ENCODE measurements at regions not wholly inside any gene's neighbourhood (a gene's known extent, or its start where the extent isn't known, plus 50 kb on each side); places are given as distances from the start of the nearest gene placed in this dataset.

DNA sequence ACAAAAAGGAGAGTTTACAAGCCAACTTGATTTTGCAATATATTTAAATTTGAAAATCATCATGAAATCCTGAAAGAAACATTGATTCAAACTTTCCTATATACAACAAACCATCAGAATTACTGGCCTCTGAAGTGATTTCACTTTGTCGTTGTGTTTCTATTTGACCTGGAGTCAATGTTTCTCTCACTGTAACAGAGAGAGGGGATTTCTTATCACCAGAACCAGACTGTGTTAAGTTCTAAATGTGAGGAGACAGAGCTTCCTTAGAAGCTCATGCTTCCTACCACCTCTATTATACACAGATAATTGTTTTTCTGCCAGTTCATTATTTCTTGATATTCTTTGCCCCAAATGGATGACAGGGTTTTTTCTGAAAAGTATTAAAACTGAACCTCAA lies 245.0 kb upstream of the RND3 start:
- H3K27me3 ChIP-seq (ENCODE audit: insufficient read depth, low read length), result no peaks in the 10 kb centered on the region
- H3K9ac ChIP-seq (ENCODE audit: low read depth, low read length), result no peak overlapping the region
- H3K27ac ChIP-seq (ENCODE audit: low read depth, low read length), result no peak overlapping the region
- no peak overlapping the region for H3K4me3 ChIP-seq (ENCODE audit: low read length)
- WGBS, result 85% methylated on average over 1 of the region's 1 CpG
- no peaks in the 10 kb centered on the region for H3K9me3 ChIP-seq (ENCODE audit: insufficient read depth, low read depth, low read length)
- peaks cover 42% of the 10 kb centered on the region for H3K4me1 ChIP-seq (ENCODE audit: insufficient read depth, low read length)
- no peaks in the 10 kb centered on the region for H3K36me3 ChIP-seq (ENCODE audit: insufficient read depth, low read length)

DNA sequence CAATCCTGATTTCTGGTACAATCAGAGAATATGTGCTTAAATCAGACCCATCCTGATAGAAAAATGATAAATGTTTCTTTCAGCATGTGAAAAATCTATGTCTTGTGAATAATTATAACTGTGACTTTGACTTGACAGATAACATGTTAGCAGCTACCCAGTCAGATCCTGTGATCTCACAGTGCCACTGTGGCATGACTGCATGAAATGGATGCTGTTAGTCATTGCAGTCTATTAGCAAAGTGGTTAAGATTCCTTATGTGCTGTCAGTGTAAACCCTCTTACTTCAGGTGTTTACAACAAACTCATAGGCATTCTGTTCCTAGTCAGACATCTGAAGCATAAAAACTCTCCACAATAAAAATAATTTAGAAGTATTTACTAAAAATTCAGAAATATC lies 244.6 kb upstream of the RND3 start:
- no peaks in the 10 kb centered on the region for H3K36me3 ChIP-seq (ENCODE audit: insufficient read depth, low read length)
- H3K4me1 ChIP-seq (ENCODE audit: insufficient read depth, low read length), result peaks cover 38% of the 10 kb centered on the region
- no peak overlapping the region for H3K27ac ChIP-seq (ENCODE audit: low read depth, low read length)
- no peak overlapping the region for H3K4me3 ChIP-seq (ENCODE audit: low read length)
- H3K27me3 ChIP-seq (ENCODE audit: insufficient read depth, low read length), result no peaks in the 10 kb centered on the region
- H3K9me3 ChIP-seq (ENCODE audit: insufficient read depth, low read depth, low read length), result no peaks in the 10 kb centered on the region
- no peak overlapping the region for H3K9ac ChIP-seq (ENCODE audit: low read depth, low read length)

DNA sequence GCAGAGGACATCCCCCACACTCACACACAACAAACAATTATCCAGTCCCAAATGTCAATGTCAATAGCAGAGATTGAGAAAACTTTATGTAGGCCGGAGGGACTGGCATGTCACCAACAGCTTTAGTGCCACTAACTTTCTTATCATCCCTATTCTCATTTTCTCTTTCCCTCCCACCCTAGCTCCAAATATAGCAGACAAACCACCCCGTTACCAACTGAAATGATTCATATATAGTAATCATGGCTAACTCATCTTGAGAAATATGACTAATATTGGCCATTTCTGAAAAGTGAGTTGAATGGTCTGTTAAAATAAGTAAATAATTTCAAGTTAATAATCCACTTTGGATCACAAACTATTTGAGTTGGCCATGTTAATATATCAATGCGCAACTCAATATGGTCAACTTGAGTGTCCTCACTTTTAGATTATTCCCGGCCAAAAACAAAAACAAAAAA lies 242.1 kb upstream of the RND3 start:
- peaks cover 5% of the 10 kb centered on the region; the same call in 1 of the 2 replicates for H3K9me3 ChIP-seq (ENCODE audit: insufficient read depth, low read depth, low read length)
- WGBS, result 87% methylated on average over 3 of the region's 4 CpGs
- no peak overlapping the region for H3K27ac ChIP-seq (ENCODE audit: low read depth, low read length)
- no peaks in the 10 kb centered on the region for H3K27me3 ChIP-seq (ENCODE audit: insufficient read depth, low read length)
- peaks cover 16% of the 10 kb centered on the region for H3K4me1 ChIP-seq (ENCODE audit: insufficient read depth, low read length)
- no peak overlapping the region for H3K4me3 ChIP-seq (ENCODE audit: low read length)
- H3K36me3 ChIP-seq (ENCODE audit: insufficient read depth, low read length), result no peaks in the 10 kb centered on the region
- no peak overlapping the region for H3K9ac ChIP-seq (ENCODE audit: low read depth, low read length)

DNA sequence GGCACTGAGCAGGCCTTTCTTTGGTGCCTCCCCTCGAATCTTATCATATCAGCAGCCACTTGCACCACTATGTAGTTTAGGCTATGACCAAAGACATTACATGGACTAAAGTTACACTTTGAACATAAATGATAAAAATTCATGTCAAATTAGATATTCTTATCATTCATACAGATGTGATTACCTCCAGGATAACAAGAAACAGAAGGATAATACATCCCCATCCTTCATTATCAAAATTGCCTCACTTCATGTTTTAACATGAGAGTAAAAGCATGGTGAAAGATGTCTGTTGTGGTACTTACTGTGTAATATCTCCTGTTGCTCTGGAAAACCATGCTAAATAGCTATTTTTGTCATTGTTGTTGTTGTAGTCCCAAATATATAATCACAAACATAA lies 230.8 kb upstream of the RND3 start:
- no peaks in the 10 kb centered on the region for H3K27me3 ChIP-seq (ENCODE audit: insufficient read depth, low read length)
- WGBS, result 100% methylated on average over 1 of the region's 1 CpG
- no peak overlapping the region for H3K9ac ChIP-seq (ENCODE audit: low read depth, low read length)
- no peak overlapping the region for H3K4me3 ChIP-seq (ENCODE audit: low read length)
- H3K36me3 ChIP-seq (ENCODE audit: insufficient read depth, low read length), result no peaks in the 10 kb centered on the region
- H3K4me1 ChIP-seq (ENCODE audit: insufficient read depth, low read length), result no peaks in the 10 kb centered on the region
- H3K9me3 ChIP-seq (ENCODE audit: insufficient read depth, low read depth, low read length), result no peaks in the 10 kb centered on the region
- no peak overlapping the region for H3K27ac ChIP-seq (ENCODE audit: low read depth, low read length)

DNA sequence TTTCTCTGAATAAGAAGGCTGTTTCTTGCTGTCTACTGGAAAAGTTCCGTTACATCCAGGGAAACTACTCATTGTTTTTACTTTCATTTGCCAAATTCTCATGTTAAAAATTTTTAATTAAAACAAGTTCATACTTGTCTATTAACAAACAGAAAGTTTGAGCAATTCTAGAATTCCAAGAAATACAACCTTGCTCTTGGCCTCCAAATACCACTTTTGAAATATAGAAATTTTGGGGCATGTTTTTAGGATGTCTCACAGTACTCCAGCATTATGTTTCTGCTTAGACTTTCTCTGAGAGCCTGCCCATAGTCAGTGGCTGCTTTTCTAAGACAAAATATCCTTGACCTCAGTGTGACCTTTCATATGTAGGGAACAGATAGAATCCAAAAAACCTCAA lies 228.7 kb upstream of the RND3 start:
- 100% methylated on average over 1 of the region's 1 CpG for WGBS

DNA sequence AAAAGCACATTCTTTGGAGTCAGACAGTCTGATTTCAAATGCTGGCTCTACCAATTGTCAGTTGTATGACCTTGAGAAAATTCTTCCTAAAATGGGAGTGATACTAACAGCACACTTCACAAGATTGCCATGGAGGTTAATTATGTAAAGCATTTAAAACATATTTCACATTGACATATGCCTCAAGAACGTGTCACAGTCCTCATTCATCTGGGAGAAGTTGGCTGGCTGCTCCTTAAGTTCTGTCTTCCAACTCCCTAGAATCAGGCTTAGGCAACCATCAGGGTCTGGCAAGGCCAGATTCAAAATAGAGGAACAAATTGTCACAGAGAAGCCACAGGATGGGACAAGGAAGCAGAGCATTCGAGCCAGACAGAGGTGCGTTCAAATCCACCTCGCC lies 228.0 kb upstream of the RND3 start:
- Histone ChIP-seq H3K27me3 (ENCODE audit: insufficient read depth, low read length) (no peaks in the 10 kb centered on the region), H3K4me3 (ENCODE audit: low read length) (no peak overlapping the region), H3K9ac (ENCODE audit: low read depth, low read length) (no peak overlapping the region), H3K9me3 (ENCODE audit: insufficient read depth, low read depth, low read length) (no peaks in the 10 kb centered on the region), H3K4me1 (ENCODE audit: insufficient read depth, low read length) (no peaks in the 10 kb centered on the region), H3K36me3 (ENCODE audit: insufficient read depth, low read length) (no peaks in the 10 kb centered on the region), H3K27ac (ENCODE audit: low read depth, low read length) (no peak overlapping the region)
- 94% methylated on average over 4 of the region's 4 CpGs for WGBS

More for the DNA sequence above, 228.7 kb upstream of the RND3 start:
- no peaks in the 10 kb centered on the region for H3K36me3 ChIP-seq (ENCODE audit: insufficient read depth, low read length)
- no peaks in the 10 kb centered on the region for H3K9me3 ChIP-seq (ENCODE audit: insufficient read depth, low read depth, low read length)
- no peaks in the 10 kb centered on the region for H3K27me3 ChIP-seq (ENCODE audit: insufficient read depth, low read length)
- no peaks in the 10 kb centered on the region for H3K4me1 ChIP-seq (ENCODE audit: insufficient read depth, low read length)
- no peak overlapping the region for H3K27ac ChIP-seq (ENCODE audit: low read depth, low read length)
- H3K4me3 ChIP-seq (ENCODE audit: low read length), result no peak overlapping the region
- H3K9ac ChIP-seq (ENCODE audit: low read depth, low read length), result no peak overlapping the region

DNA sequence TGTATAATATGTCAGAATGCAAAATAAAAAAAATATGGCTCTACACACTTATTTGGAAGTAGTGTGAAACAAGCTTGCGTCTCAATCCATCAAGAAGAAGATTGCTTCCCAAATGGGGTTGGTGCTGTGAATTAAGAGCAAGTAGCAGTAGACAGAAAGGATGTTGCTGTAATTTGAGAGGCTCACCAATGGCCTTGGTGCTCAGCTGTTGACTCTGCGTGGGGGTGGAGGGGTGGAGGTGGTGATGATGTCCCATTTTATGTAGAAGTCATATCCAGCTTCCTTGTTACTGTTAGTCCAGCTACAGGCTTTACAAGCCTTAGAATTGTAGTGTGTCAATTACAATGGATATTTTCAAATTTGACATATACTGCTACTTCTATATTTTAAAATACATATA lies 223.4 kb upstream of the RND3 start:
- Histone ChIP-seq H3K27me3 (ENCODE audit: insufficient read depth, low read length) (no peaks in the 10 kb centered on the region), H3K9ac (ENCODE audit: low read depth, low read length) (no peak overlapping the region), H3K27ac (ENCODE audit: low read depth, low read length) (no peak overlapping the region), H3K4me1 (ENCODE audit: insufficient read depth, low read length) (peaks cover 10% of the 10 kb centered on the region; the same call in 1 of the 2 replicates), H3K4me3 (ENCODE audit: low read length) (no peak overlapping the region), H3K36me3 (ENCODE audit: insufficient read depth, low read length) (no peaks in the 10 kb centered on the region), H3K9me3 (ENCODE audit: insufficient read depth, low read depth, low read length) (no peaks in the 10 kb centered on the region)
- 76% methylated on average over 2 of the region's 2 CpGs for WGBS

DNA sequence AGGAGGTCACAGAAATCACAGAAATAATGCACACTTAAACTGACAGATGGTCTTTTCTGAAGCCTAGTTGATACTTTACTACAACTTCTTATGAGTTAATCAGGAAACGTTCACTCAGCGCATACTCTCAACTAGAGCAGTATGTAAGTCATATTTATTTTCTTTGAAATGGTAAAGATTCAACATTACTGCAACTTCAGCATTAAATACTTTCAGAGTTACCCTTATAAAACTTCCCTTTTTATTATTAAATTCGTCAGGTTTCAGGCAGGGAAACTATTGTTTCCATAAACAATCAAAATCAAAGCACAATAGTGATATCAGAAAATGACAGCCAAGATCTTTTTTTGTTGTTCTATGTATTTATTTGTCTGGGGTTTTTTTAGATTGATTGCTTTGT lies 222.6 kb upstream of the RND3 start:
- no peaks in the 10 kb centered on the region for H3K9me3 ChIP-seq (ENCODE audit: insufficient read depth, low read depth, low read length)
- no peaks in the 10 kb centered on the region for H3K27me3 ChIP-seq (ENCODE audit: insufficient read depth, low read length)
- no peak overlapping the region for H3K4me3 ChIP-seq (ENCODE audit: low read length)
- H3K27ac ChIP-seq (ENCODE audit: low read depth, low read length), result no peak overlapping the region
- WGBS, result 99% methylated on average over 3 of the region's 3 CpGs
- peaks cover 13% of the 10 kb centered on the region; the same call in 1 of the 2 replicates for H3K4me1 ChIP-seq (ENCODE audit: insufficient read depth, low read length)
- no peak overlapping the region for H3K9ac ChIP-seq (ENCODE audit: low read depth, low read length)
- no peaks in the 10 kb centered on the region for H3K36me3 ChIP-seq (ENCODE audit: insufficient read depth, low read length)

DNA sequence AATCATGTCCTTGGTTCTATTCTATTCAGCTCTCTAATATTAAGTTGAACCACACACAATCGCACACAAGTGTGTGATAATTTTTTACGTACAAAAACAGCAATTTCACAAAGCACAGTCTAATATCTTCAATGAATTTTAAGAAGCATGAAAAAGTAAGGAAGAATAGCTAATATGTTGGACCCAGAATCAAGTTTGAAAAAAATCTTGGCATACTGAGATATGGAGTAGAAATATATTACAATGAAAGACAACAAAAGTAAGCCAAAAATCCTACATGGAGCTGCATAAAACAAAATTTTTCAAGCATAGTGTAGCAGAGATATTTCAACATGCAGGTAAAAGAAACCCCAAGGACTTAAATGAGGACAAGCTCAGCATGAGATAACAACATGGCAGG lies 219.1 kb upstream of the RND3 start:
- H3K36me3 ChIP-seq (ENCODE audit: insufficient read depth, low read length), result no peaks in the 10 kb centered on the region
- peaks cover 17% of the 10 kb centered on the region for H3K4me1 ChIP-seq (ENCODE audit: insufficient read depth, low read length)
- H3K9me3 ChIP-seq (ENCODE audit: insufficient read depth, low read depth, low read length), result no peaks in the 10 kb centered on the region
- no peak overlapping the region for H3K9ac ChIP-seq (ENCODE audit: low read depth, low read length)
- H3K27ac ChIP-seq (ENCODE audit: low read depth, low read length), result no peak overlapping the region
- WGBS, result 100% methylated on average over 1 of the region's 2 CpGs
- H3K4me3 ChIP-seq (ENCODE audit: low read length), result no peak overlapping the region
- no peaks in the 10 kb centered on the region for H3K27me3 ChIP-seq (ENCODE audit: insufficient read depth, low read length)

DNA sequence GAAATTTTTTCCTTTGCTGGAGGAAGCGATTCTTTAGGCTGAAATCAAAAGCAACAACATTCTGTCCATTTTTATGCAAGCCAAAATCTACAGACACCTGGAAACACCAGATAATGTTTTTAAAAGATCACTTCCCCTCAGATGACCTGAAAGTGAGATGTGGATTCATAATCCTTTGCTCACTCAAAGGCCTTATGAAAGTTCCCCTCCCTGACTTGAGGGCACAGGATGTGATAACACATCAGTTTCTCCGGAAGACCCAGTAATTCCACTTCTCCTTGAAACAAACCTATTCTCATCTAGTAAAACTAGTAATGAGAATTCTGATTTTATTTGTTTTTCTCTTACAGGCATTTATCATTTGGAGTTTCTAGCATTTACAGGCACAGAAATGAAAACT lies 218.3 kb upstream of the RND3 start:
- Histone ChIP-seq H3K9ac (ENCODE audit: low read depth, low read length) (no peak overlapping the region), H3K4me3 (ENCODE audit: low read length) (no peak overlapping the region), H3K27ac (ENCODE audit: low read depth, low read length) (no peak overlapping the region), H3K4me1 (ENCODE audit: insufficient read depth, low read length) (peaks cover 17% of the 10 kb centered on the region), H3K36me3 (ENCODE audit: insufficient read depth, low read length) (no peaks in the 10 kb centered on the region), H3K9me3 (ENCODE audit: insufficient read depth, low read depth, low read length) (no peaks in the 10 kb centered on the region), H3K27me3 (ENCODE audit: insufficient read depth, low read length) (no peaks in the 10 kb centered on the region)
- 96% methylated on average over 2 of the region's 2 CpGs for WGBS

DNA sequence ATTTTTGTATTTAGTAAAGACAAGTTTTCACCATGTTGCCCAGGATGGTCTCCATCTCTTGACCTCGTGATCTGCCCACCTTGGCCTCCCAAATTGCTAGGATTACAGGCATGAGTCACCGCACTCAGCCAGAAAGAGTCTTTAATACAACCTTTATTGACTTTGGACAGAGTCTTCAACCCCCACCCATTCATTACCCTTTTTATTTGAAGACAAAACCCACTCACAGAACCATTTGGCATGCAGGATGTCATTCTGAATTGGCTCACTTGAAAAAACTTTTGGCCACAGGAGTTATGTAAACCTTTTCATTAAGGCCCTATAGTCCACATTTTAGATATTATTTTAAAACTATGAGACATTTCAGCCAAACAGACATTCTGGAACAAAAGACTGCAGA lies 217.9 kb upstream of the RND3 start:
- Histone ChIP-seq H3K36me3 (ENCODE audit: insufficient read depth, low read length) (no peaks in the 10 kb centered on the region), H3K9ac (ENCODE audit: low read depth, low read length) (no peak overlapping the region), H3K4me1 (ENCODE audit: insufficient read depth, low read length) (peaks cover 17% of the 10 kb centered on the region), H3K27ac (ENCODE audit: low read depth, low read length) (no peak overlapping the region), H3K4me3 (ENCODE audit: low read length) (no peak overlapping the region), H3K27me3 (ENCODE audit: insufficient read depth, low read length) (no peaks in the 10 kb centered on the region), H3K9me3 (ENCODE audit: insufficient read depth, low read depth, low read length) (no peaks in the 10 kb centered on the region)
- WGBS, result 97% methylated on average over 2 of the region's 2 CpGs

DNA sequence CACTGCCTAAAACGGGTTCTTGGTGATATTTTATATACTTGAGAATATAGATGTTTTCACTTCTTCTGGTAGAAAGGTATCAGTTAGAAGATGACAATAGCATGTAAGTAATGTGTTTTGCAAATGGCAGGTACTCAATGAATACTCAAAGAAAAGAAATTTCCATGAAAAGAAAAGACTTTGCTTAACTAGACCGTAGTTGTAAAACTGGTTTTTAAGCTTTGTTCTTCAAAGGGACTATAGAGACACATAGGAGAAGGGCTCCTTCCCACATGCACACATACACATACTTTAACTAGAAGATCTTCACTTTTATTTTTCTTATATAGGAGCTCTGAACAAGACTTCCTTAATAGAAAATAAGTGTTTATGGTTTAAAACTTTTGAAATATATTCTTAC lies 215.3 kb upstream of the RND3 start:
- WGBS, result 88% methylated on average over 2 of the region's 2 CpGs
- H3K27ac ChIP-seq (ENCODE audit: low read depth, low read length), result no peak overlapping the region

More for the DNA sequence above, 215.3 kb upstream of the RND3 start:
- Histone ChIP-seq H3K4me3 (ENCODE audit: low read length) (no peak overlapping the region), H3K36me3 (ENCODE audit: insufficient read depth, low read length) (no peaks in the 10 kb centered on the region), H3K27me3 (ENCODE audit: insufficient read depth, low read length) (no peaks in the 10 kb centered on the region), H3K4me1 (ENCODE audit: insufficient read depth, low read length) (peaks cover 8% of the 10 kb centered on the region), H3K9ac (ENCODE audit: low read depth, low read length) (no peak overlapping the region), H3K9me3 (ENCODE audit: insufficient read depth, low read depth, low read length) (no peaks in the 10 kb centered on the region)

Measured in HUES64 (cell line).